Astrocyte (in vitro differentiated cells and primary cell): ENCODE measurements at regions not wholly inside any gene's neighbourhood (a gene's known extent, or its start where the extent isn't known, plus 50 kb on each side); places are given as distances from the start of the nearest gene placed in this dataset.

ENCODE experiments used
- CTCF ChIP-seq: IDR thresholded peaks from 2 replicates; pipeline ENCODE4 v1.5.1; 2011; ENCODE audit warnings: low read depth, mild to moderate bottlenecking, inconsistent platforms, low read length, moderate library complexity; ENCODE audit not compliant: insufficient read depth
- EZH2 ChIP-seq: IDR thresholded peaks from 2 replicates; pipeline ENCODE4 v1.6.1; 2012; ENCODE audit warnings: mild to moderate bottlenecking, low read length, inconsistent platforms; ENCODE audit not compliant: insufficient read depth

GRCh38 chr14:34223373-34224148 lies 238.5 kb downstream of the SPTSSA start:
- TF ChIP-seq CTCF (no peak), EZH2 (no peak)
